ENCODE measurements at regions not wholly inside any gene's neighbourhood (a gene's known extent, or its start where the extent isn't known, plus 50 kb on each side); places are given as distances from the start of the nearest gene placed in this dataset.

- Histone ChIP-seq H3F3A (replicated peaks; ENCODE audit: insufficient read depth) (peaks cover 16% of the 10 kb centered on the region), H3K9me2 (no peaks in the 10 kb centered on the region), H3K27me3 (ENCODE audit: insufficient read depth) (no peaks in the 10 kb centered on the region), H3K4me2 (no peak overlapping the region), H3K9me3 (no peaks in the 10 kb centered on the region), H3K27ac (ENCODE audit: low read depth in 2 of 2, low read length in 1 of 2) (peak overlapping the region in 1 of 2 experiments; percentile 57; a peak in 2 of 4 replicates), H3K4me3 (ENCODE audit: low read depth in 2 of 2, low read length in 1 of 2) (no peak overlapping the region), H3K4me1 (ENCODE audit: control insufficient read depth in 1 of 2, insufficient read depth in 2 of 2, low read depth in 1 of 2, low read length in 1 of 2) (peaks cover 0 to 9% of the 10 kb centered on the region in 2 experiments; a peak in 3 of 4 replicates), H2AFZ (ENCODE audit: low read depth) (0 out of 2 replicates have a peak overlapping the region, but pooled peaks have one; percentile 35), H3K36me3 (replicated peaks in 1 of 2; ENCODE audit: control insufficient read depth in 1 of 2, insufficient read depth in 2 of 2, low read length in 1 of 2) (no peaks in the 10 kb centered on the region), H3K79me2 (ENCODE audit: insufficient read depth) (no peaks in the 10 kb centered on the region), H3K9ac (no peak overlapping the region), H4K20me1 (ENCODE audit: insufficient read depth) (no peaks in the 10 kb centered on the region)
- POLR2A ChIA-PET, result no interaction called here
- WGBS (ENCODE audit: low lambda C conversion rate), result 70% methylated on average over 3 of the region's 3 CpGs
- CTCF ChIA-PET, result no interaction called here
- TF ChIP-seq SMC3 (IDR thresholded peaks at IDR 0.05; ENCODE audit: low read depth, low read length) (no peak), CTCF (IDR thresholded peaks at IDR 0.05) (peak; percentile 11; the same call in 1 of the 2 replicates), NFIC (IDR thresholded peaks at IDR 0.05; ENCODE audit: borderline replicate concordance) (no peak), MXI1 (IDR thresholded peaks at IDR 0.05; ENCODE audit: low read depth, low read length) (no peak), FOXJ3 (CRISPR knock-in tag; IDR thresholded peaks at IDR 0.05) (no peak)
- peak; percentile 4 for DNase-seq
Measured at GRCh38 chrX:13126775-13127174, 82.4 kb upstream of the FAM9C start.

GRCh38 chrX:13125188-13125587 is 80.8 kb upstream of the FAM9C start:
- Histone ChIP-seq H3K9ac (no peak overlapping the region; the same call in 1 of the 2 replicates), H2AFZ (ENCODE audit: low read depth) (no peak overlapping the region), H3K9me2 (no peaks in the 10 kb centered on the region), H3K4me3 (ENCODE audit: low read depth in 2 of 2, low read length in 1 of 2) (no peak overlapping the region), H3K36me3 (replicated peaks in 1 of 2; ENCODE audit: control insufficient read depth in 1 of 2, insufficient read depth in 2 of 2, low read length in 1 of 2) (no peaks in the 10 kb centered on the region), H3K79me2 (ENCODE audit: insufficient read depth) (no peaks in the 10 kb centered on the region), H3K27ac (ENCODE audit: low read depth in 2 of 2, low read length in 1 of 2) (peak overlapping the region in 1 of 2 experiments; percentile 79; a peak in 3 of 4 replicates), H3K4me1 (ENCODE audit: control insufficient read depth in 1 of 2, insufficient read depth in 2 of 2, low read depth in 1 of 2, low read length in 1 of 2) (peaks cover 0 to 9% of the 10 kb centered on the region in 2 experiments; a peak in 3 of 4 replicates), H3K4me2 (no peak overlapping the region), H3K27me3 (ENCODE audit: insufficient read depth) (no peaks in the 10 kb centered on the region), H3F3A (replicated peaks; ENCODE audit: insufficient read depth) (peaks cover 18% of the 10 kb centered on the region), H4K20me1 (ENCODE audit: insufficient read depth) (no peaks in the 10 kb centered on the region), H3K9me3 (no peaks in the 10 kb centered on the region)
- ChIA-PET POLR2A (no interaction called here), CTCF (no interaction called here)
- TF ChIP-seq RCOR1 (IDR thresholded peaks at IDR 0.05; ENCODE audit: low read length) (no peak), ELF1 (IDR thresholded peaks at IDR 0.05) (no peak), MEF2A (IDR thresholded peaks at IDR 0.05; ENCODE audit: borderline replicate concordance, low read depth) (no peak), IRF3 (IDR thresholded peaks at IDR 0.05; ENCODE audit: low read depth, low read length) (no peak), MAX (IDR thresholded peaks at IDR 0.05; ENCODE audit: low read depth) (no peak), REST (IDR thresholded peaks at IDR 0.05; ENCODE audit: low read depth, low read length) (no peak), GATA2 (CRISPR knock-in tag; IDR thresholded peaks at IDR 0.05) (no peak), GABPA (IDR thresholded peaks at IDR 0.05; ENCODE audit: low read depth) (no peak), POLR2AphosphoS5 (IDR thresholded peaks at IDR 0.05; ENCODE audit: low read depth, low read length) (no peak), FOSL2 (IDR thresholded peaks at IDR 0.05; ENCODE audit: borderline replicate concordance, low read depth) (no peak), PBX3 (IDR thresholded peaks at IDR 0.05) (no peak), FOXJ3 (CRISPR knock-in tag; IDR thresholded peaks at IDR 0.05) (no peak), SIN3A (IDR thresholded peaks at IDR 0.05; ENCODE audit: borderline replicate concordance, low read depth, low read length) (no peak)
- 55% methylated on average over 2 of the region's 2 CpGs for WGBS (ENCODE audit: low lambda C conversion rate)
- DNase-seq, result no peak
